HPDE6-E6E7 (cell line): ENCODE measurements at regions not wholly inside any gene's neighbourhood (a gene's known extent, or its start where the extent isn't known, plus 50 kb on each side); places are given as distances from the start of the nearest gene placed in this dataset.

ENCODE experiments used
- DNase-seq: peaks from one replicate; pipeline ENCODE4 v3.0.0; 2011; ENCODE audit warnings: missing footprints; ENCODE audit errors: extremely low spot score

- no peak for DNase-seq
Measured at GRCh38 chr4:185924458-185925044, 112.6 kb upstream of the SORBS2 start.

- no peak for DNase-seq
Measured at GRCh38 chr4:185925910-185926360, 113.9 kb upstream of the SORBS2 start.

DNA sequence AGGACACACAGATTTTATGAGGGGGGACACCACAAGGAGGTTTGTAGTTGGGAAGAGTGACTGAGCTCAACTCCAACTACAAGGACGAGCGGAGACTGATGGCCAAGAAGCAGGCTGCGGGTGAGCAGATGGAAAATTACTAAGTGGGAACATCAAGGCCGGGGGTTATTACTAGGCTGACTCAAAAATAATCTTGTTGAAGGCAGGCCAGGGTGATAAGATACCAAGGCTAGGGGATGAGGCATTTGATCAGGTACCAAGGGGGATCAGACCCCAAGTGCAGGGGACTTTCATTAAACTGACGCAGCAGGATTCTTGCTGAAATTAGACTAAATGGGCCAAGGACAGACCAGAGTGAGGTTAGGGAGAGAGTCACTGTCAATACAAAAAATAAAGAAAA is 119.4 kb upstream of the SORBS2 start:
- no peak for DNase-seq

DNA sequence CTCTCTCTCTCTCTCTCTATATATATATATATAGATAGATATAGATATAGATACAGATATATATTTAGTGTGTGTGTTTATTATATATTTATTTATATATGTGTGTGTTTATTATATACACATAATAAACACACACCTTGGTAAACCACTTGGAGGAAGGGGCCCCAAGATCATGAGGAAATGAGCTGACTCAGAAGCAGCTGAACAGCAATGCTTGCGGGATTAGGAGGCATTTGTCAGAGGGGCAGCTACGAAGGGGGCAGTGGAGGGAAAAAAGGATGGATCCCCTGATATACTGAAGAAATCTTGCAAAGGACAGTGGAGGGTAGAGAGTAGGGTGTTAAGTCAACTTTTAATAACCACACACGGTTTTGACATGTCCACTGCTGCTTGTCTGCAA is 120.0 kb upstream of the SORBS2 start:
- no peak for DNase-seq

DNA sequence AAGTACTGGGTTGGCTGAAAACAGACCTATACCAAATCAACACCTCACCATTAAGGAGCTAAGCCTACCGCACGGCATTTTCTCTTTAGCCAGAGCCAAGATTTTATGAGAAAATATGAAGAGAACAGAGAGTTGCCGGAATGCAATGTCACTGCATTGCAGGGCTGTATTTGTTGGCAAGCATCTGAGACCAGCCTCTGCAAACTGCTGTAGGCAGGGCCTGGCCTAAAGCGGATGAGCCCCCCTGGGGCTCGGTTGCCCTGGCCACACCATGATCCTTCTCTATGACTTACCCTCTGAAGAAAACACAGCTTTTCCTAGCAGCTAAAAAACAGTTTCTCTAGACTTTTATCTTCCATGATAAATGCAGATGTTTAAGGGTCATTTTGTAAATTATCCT is 120.5 kb upstream of the SORBS2 start:
- DNase-seq = no peak

DNA sequence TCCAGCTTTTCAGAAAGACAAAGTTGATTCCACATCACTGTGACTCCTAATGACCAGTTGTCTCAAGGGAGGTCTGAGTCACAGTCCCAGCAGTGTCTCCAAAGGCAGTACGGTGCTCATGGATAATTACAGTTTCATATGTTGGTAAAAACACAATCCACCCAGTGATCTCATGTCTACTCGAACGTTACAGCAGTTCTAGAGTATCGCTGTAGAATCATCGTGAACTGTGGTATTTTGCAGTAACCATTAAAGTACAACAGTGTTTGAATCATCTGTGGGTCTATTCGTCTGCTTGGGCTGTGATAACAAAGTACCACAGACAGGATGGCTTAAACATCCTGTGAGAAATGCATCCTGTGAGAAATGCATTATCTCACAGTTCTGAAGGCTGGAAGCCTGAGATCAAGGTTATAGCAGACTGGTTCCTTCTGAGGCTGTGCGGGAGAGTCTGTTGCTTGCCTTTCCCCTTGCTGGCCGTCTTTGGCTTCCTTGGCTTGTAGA is 121.1 kb upstream of the SORBS2 start:
- no peak for DNase-seq

- no peak for DNase-seq
Measured at GRCh38 chr4:185936650-185937376, 124.8 kb upstream of the SORBS2 start.

- DNase-seq = no peak
Measured at GRCh38 chr4:185938654-185939053, 126.7 kb upstream of the SORBS2 start.

- no peak for DNase-seq
Measured at GRCh38 chr4:185941461-185941860, 127.5 kb upstream of the TLR3 start.

GRCh38 chr4:185945252-185945651 is 123.7 kb upstream of the TLR3 start:
- no peak for DNase-seq

DNA sequence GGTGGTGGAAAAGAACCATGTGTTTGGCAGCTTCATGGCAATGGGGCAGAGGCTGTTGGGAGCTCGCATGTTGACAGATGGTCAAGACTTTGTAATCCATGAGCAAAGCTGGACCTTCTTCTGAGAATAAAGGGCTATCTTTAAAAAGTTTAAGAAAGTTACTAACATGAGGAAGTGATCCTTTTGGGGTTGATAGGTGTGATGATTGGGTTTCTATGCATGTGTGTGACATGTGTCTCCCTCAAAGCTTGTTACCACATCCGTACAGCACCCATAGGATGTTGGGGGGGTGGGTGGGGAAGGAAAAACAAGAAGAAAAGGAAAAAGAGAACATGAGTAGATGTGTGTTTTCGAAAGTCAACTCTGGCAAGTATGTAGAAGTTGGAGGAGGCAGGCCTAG is 123.0 kb upstream of the TLR3 start:
- DNase-seq = no peak

GRCh38 chr4:185950891-185951290 is 118.1 kb upstream of the TLR3 start:
- DNase-seq = no peak

- DNase-seq = no peak
Measured at GRCh38 chr4:185955151-185955770, 113.7 kb upstream of the TLR3 start.

DNA sequence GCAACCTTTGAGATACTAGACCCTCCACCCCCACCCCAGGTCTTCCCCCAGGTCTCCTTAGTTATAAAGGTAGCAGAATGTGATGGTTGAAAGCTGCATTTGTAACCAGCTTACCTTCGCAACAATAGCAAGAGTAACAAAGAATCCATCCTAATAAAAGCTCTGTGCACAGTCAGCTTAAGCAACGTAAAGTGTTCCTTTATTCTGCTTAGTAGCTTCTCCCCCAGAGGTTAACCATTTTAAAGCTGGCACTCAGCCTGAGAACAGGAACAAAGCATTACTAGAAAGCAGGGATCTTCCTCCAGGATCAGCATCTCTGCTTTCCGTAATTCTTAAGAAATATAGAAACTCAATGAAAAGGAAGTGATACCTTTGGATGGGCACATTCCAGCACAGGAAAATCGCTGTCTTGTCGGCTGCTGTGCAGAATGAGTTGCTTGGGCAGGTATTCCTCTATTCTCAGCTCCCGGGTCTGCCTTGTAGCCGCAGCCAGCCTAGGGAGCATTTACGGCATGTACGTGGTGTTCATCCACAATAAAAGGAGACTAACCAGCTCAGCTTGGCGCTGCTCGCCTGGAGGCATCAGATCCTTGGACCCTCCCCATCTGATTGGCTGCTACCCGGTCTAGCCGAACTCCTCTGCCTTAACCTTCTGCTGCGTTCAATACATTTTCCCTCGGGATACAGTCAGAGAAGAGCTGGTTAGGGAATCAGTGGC is 113.0 kb upstream of the TLR3 start:
- no peak for DNase-seq

DNA sequence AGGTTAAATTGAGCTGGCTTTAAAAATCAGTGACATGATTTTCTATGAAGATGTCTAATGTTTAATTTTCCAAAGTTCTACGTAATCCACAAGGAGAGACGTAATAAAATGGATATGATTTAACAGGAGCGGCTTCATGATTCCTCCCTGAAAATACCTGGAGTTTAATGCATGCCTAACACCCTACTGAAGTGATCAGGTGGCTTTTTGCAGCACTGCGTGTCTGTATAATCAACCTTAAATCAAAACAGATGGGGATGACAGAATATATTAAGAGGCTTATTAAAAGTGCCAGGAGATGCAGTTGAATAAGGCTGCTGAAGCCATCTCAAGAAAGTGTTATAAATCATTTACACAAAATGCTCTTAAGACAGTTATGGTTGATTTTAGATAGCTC is 112.4 kb upstream of the TLR3 start:
- no peak for DNase-seq

GRCh38 chr4:185958094-185958747 is 110.7 kb upstream of the TLR3 start:
- no peak for DNase-seq

DNA sequence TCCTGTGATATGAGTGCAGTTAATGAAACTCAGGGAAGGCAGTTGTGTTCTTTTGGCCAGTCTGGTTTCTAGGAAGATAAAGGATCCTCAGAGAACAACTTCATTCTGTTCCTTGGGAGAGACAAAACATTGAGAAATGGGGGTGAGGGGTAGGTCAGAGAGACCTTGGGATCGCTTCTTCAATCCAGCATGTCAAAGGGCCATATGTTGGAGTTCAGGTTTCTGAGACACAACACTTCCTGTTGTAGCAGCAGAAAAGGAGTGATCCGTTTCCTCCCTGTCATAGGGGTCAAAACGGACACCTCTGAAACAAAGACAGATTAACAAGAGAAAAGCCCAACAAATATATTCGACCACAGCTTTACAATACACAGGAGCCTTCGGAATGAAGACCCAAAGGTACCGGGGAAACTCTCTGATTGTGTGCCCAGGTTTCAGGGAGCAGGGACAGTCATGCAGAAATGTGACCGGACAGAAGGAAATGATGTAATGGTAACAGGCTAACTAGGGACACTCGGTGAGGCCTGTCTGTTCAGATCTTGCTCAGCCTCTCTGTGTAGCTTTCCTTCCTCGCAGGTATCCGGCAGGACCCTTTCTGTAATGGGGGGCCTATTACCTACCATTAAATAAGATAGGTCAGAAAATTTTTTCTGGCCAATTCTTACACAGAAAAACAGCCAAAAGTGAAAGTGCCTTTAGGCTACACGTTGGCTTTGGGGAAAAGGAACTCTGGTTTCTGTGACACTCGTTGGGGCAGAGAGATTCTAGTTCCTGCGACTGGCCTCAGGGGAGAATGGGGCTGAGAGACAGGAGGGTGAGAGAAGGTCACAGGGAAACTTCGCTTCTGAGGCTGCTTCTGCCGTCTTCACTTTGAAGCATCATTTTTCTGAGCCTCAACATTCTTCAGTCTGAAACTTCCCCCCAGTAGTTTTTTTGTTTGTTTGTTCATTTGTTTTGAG is 103.3 kb upstream of the TLR3 start:
- no peak for DNase-seq

- no peak for DNase-seq
Measured at GRCh38 chr4:185966549-185966948, 102.4 kb upstream of the TLR3 start.

- no peak for DNase-seq
Measured at GRCh38 chr4:185966997-185967775, 101.8 kb upstream of the TLR3 start.

- no peak for DNase-seq
Measured at GRCh38 chr4:185969657-185970056, 99.3 kb upstream of the TLR3 start.
